ENCODE measurements at regions not wholly inside any gene's neighbourhood (a gene's known extent, or its start where the extent isn't known, plus 50 kb on each side); places are given as distances from the start of the nearest gene placed in this dataset.

GRCh38 chr5:81829242-81829641, 78.3 kb upstream of the SSBP2 start:
- ATAC-seq (ENCODE audit: low read depth) (no peak), DNase-seq (no peak)
- no peak for TF ChIP-seq EZH2 (IDR thresholded peaks at IDR 0.05; ENCODE audit: borderline replicate concordance, insufficient read depth, low read depth, low read length, poor library complexity, severe bottlenecking)
- Histone ChIP-seq H3K79me2 (ENCODE audit: control insufficient read depth, insufficient read depth, low read length) (no peaks in the 10 kb centered on the region), H3K9ac (ENCODE audit: low read length) (no peak overlapping the region), H3K4me1 (ENCODE audit: control insufficient read depth in 2 of 2, insufficient read depth in 2 of 2, low read length in 2 of 2) (peaks cover 5 to 7% of the 10 kb centered on the region in 2 donors), H3K27ac (ENCODE audit: low read length in 2 of 2) (no peak overlapping the region), H3K27me3 (replicated peaks in 1 of 4; ENCODE audit: control extremely low read depth in 1 of 4, control insufficient read depth in 3 of 4, insufficient read depth in 4 of 4, low read length in 3 of 4) (no peaks in the 10 kb centered on the region), H3K36me3 (replicated peaks in 1 of 2; ENCODE audit: control extremely low read depth in 1 of 2, control insufficient read depth in 1 of 2, extremely low read depth in 1 of 2, insufficient read depth in 2 of 2, low read length in 1 of 2) (no peaks in the 10 kb centered on the region), H3K4me3 (ENCODE audit: control extremely low read depth in 1 of 5, extremely low read depth in 1 of 5, insufficient read depth in 1 of 5, low read depth in 2 of 5, low read length in 4 of 5) (no peak overlapping the region), H3K9me3 (ENCODE audit: control extremely low read depth in 1 of 3, control insufficient read depth in 2 of 3, insufficient read depth in 1 of 3, low read length in 2 of 3) (no peaks in the 10 kb centered on the region), H4K20me1 (ENCODE audit: control insufficient read depth, insufficient read depth, low read length, poor library complexity, severe bottlenecking) (no peaks in the 10 kb centered on the region), H2AFZ (ENCODE audit: insufficient read depth, low read depth, low read length, poor library complexity, severe bottlenecking) (peak overlapping the region; percentile 7), H3K4me2 (replicated peaks; ENCODE audit: low read depth, low read length, poor library complexity, severe bottlenecking) (no peak overlapping the region)
- Mint-ChIP-seq H3K4me1 (peaks cover 6% of the 10 kb centered on the region), H3K27ac (no peak overlapping the region), H3K27me3 (no peaks in the 10 kb centered on the region), H3K4me3 (no peak overlapping the region), H3K9me3 (ENCODE audit: insufficient read depth) (no peaks in the 10 kb centered on the region)
- ChIA-PET POLR2A (no interaction called here), CTCF (no interaction called here)
- WGBS (ENCODE audit: insufficient coverage), result 61% methylated on average over 5 of the region's 5 CpGs
- intact Hi-C loops (cut with micrococcal nuclease), result no loop called here

- TF ChIP-seq, protein P1, sequence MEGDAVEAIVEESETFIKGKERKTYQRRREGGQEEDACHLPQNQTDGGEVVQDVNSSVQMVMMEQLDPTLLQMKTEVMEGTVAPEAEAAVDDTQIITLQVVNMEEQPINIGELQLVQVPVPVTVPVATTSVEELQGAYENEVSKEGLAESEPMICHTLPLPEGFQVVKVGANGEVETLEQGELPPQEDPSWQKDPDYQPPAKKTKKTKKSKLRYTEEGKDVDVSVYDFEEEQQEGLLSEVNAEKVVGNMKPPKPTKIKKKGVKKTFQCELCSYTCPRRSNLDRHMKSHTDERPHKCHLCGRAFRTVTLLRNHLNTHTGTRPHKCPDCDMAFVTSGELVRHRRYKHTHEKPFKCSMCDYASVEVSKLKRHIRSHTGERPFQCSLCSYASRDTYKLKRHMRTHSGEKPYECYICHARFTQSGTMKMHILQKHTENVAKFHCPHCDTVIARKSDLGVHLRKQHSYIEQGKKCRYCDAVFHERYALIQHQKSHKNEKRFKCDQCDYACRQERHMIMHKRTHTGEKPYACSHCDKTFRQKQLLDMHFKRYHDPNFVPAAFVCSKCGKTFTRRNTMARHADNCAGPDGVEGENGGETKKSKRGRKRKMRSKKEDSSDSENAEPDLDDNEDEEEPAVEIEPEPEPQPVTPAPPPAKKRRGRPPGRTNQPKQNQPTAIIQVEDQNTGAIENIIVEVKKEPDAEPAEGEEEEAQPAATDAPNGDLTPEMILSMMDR (IDR thresholded peaks at IDR 0.05), result no peak
- H3K9me3 Mint-ChIP-seq (ENCODE audit: insufficient read depth), result no peaks in the 10 kb centered on the region
- Histone ChIP-seq H3K9ac (ENCODE audit: low read length) (no peak overlapping the region), H3K27me3 (replicated peaks in 1 of 4; ENCODE audit: control extremely low read depth in 1 of 4, control insufficient read depth in 3 of 4, insufficient read depth in 4 of 4, low read length in 3 of 4) (no peaks in the 10 kb centered on the region), H4K20me1 (ENCODE audit: control insufficient read depth, insufficient read depth, low read length, poor library complexity, severe bottlenecking) (no peaks in the 10 kb centered on the region), H3K79me2 (ENCODE audit: control insufficient read depth, insufficient read depth, low read length) (no peaks in the 10 kb centered on the region), H2AFZ (ENCODE audit: insufficient read depth, low read depth, low read length, poor library complexity, severe bottlenecking) (no peak overlapping the region), H3K4me3 (ENCODE audit: control extremely low read depth in 1 of 5, extremely low read depth in 1 of 5, insufficient read depth in 1 of 5, low read depth in 2 of 5, low read length in 4 of 5) (no peak overlapping the region), H3K4me2 (replicated peaks; ENCODE audit: low read depth, low read length, poor library complexity, severe bottlenecking) (no peak overlapping the region), H3K9me3 (ENCODE audit: control extremely low read depth in 1 of 3, control insufficient read depth in 2 of 3, insufficient read depth in 1 of 3, low read length in 2 of 3) (peaks cover 0 to 2% (median 0%) of the 10 kb centered on the region in 3 donors), H3K4me1 (ENCODE audit: control insufficient read depth in 2 of 2, insufficient read depth in 2 of 2, low read length in 2 of 2) (peaks cover 5 to 7% of the 10 kb centered on the region in 2 donors), H3K27ac (ENCODE audit: low read length in 2 of 2) (no peak overlapping the region), H3K36me3 (replicated peaks in 1 of 2; ENCODE audit: control extremely low read depth in 1 of 2, control insufficient read depth in 1 of 2, extremely low read depth in 1 of 2, insufficient read depth in 2 of 2, low read length in 1 of 2) (no peaks in the 10 kb centered on the region)
- no peaks in the 10 kb centered on the region for H3K27me3 Mint-ChIP-seq
- intact Hi-C loops (cut with micrococcal nuclease), result no loop called here
- H3K27ac Mint-ChIP-seq, result no peak overlapping the region
- ChIA-PET CTCF (no interaction called here), POLR2A (no interaction called here)
- H3K4me1 Mint-ChIP-seq, result peaks cover 6% of the 10 kb centered on the region
- no peak overlapping the region for H3K4me3 Mint-ChIP-seq
- DNase-seq (no peak), ATAC-seq (ENCODE audit: low read depth) (no peak)
- no CpG with 5 or more reads among the region's 1 CpG for WGBS (ENCODE audit: insufficient coverage)
These were observed 76.6 kb upstream of the SSBP2 start for GRCh38 chr5:81827500-81827899.

Data from B cell (primary cell).